ENCODE measurements at regions not wholly inside any gene's neighbourhood (a gene's known extent, or its start where the extent isn't known, plus 50 kb on each side); places are given as distances from the start of the nearest gene placed in this dataset.

GRCh38 chr13:50467156-50468110 lies 376.1 kb downstream of the DLEU7 start:
- no peak for TF ChIP-seq EZH2phosphoT487 (IDR thresholded peaks at IDR 0.05; ENCODE audit: low read depth, severe bottlenecking, unreplicated experiment)
- TF ChIP-seq EZH2 (IDR thresholded peaks at IDR 0.05; ENCODE audit: borderline replicate concordance), result no peak
- no peak for TF ChIP-seq CTCF (IDR thresholded peaks at IDR 0.05; ENCODE audit: poor library complexity)

All from hepatocyte (in vitro differentiated cells).